Breast epithelium (tissue), 3 donors: ENCODE measurements at regions not wholly inside any gene's neighbourhood (a gene's known extent, or its start where the extent isn't known, plus 50 kb on each side); places are given as distances from the start of the nearest gene placed in this dataset.
"Not testable (repeated sequence)": the region's sequence is repeated elsewhere in the genome, so short reads cannot be mapped to it uniquely, and the experiment has no call there.

Experiments
- POLR2A ChIP-seq: fragments of 450-650 bp; IDR thresholded peaks from one replicate; pipeline ENCODE4 v1.6.1; 2016; ENCODE audit warnings: antibody characterized with exemption, mild to moderate bottlenecking, moderate library complexity
- POLR2AphosphoS5 ChIP-seq, 3 donors: sonication (generic); formaldehyde crosslinking; IDR thresholded peaks; one replicate each; pipeline ENCODE4 v1.6.1; 2017; ENCODE audit warnings: antibody characterized with exemption in 3 of 3
- TF ChIP-seq, protein P1 (sequence below), 3 donors: fragments of 450-650 bp; IDR thresholded peaks; one replicate each; pipeline ENCODE4 v1.5.1; 2016 to 2017; ENCODE audit warnings: antibody characterized with exemption in 3 of 3, mild to moderate bottlenecking in 3 of 3, moderate library complexity in 3 of 3

DNA sequence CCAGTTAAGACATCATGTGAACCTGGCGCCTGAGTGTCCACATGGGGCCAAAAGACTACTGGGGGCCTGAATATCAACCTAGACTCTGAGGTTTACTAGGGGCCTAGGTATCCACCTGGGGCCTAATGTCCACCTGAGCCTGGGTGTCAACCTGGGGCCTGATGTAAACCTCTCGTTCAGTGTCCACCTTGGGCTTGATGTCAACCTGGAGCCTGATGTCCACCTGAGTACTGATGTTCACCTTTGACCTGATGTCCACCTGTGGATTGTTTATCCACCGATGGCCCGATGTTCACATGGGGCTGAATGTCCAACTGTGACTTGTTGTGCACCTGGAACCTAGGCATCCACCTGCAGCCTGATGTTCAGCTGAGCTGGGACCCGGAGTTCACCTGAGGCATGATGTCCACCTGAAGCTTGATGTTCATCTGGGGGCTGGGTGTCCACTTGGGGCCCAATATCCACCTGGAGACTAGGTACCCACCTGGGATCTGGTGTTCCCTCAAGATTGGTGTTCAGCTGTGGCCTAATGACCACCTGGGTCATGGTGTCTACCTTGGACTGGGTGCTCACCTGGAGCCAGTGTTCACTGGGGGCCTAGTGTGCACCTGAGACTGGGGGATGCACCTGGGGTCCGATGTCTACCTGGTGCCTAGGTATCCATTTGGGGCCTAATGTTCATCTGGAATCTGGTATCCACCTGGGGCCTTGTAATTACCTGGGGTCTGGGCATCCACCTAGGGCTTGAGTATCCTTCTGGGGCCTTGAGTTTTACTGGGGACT is 194.2 kb downstream of the POTEM start:
- TF ChIP-seq, protein P1, sequence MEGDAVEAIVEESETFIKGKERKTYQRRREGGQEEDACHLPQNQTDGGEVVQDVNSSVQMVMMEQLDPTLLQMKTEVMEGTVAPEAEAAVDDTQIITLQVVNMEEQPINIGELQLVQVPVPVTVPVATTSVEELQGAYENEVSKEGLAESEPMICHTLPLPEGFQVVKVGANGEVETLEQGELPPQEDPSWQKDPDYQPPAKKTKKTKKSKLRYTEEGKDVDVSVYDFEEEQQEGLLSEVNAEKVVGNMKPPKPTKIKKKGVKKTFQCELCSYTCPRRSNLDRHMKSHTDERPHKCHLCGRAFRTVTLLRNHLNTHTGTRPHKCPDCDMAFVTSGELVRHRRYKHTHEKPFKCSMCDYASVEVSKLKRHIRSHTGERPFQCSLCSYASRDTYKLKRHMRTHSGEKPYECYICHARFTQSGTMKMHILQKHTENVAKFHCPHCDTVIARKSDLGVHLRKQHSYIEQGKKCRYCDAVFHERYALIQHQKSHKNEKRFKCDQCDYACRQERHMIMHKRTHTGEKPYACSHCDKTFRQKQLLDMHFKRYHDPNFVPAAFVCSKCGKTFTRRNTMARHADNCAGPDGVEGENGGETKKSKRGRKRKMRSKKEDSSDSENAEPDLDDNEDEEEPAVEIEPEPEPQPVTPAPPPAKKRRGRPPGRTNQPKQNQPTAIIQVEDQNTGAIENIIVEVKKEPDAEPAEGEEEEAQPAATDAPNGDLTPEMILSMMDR (IDR thresholded peaks at IDR 0.05) = not testable (repeated sequence)
- TF ChIP-seq POLR2A; POLR2AphosphoS5 (IDR thresholded peaks at IDR 0.05): not testable (repeated sequence)
